PC-3 (cell line): ENCODE measurements at regions not wholly inside any gene's neighbourhood (a gene's known extent, or its start where the extent isn't known, plus 50 kb on each side); places are given as distances from the start of the nearest gene placed in this dataset.

Experiments used
- ATAC-seq: fragments of 200-7000 bp; cut with Tn5 transposase; 2 replicates; pipeline ENCODE4 v1.9.1; 2020; ENCODE audit warnings: mild to moderate bottlenecking, moderate library complexity
- BruUV-seq: library from RNA; stranded (reverse); fragments of 400-500 nt; replicated peaks from 2 replicates; lab custom pipeline; 2021; lab: Mats Ljungman, UMichigan
- CTCF ChIA-PET: fragments of 300-600 bp; sonication (Branson Sonifier 250); formaldehyde crosslinking; loops from one replicate; lab custom pipeline; 2022; ENCODE audit warnings: antibody characterized with exemption; lab: Charles Lee
- POLR2A ChIA-PET: fragments of 300-600 bp; sonication (Branson Sonifier 250); formaldehyde crosslinking; loops from one replicate; lab custom pipeline; 2022; ENCODE audit warnings: antibody characterized with exemption; ENCODE audit not compliant: unreplicated experiment; lab: Charles Lee
- DNase-seq: peaks from one replicate; pipeline ENCODE4 v3.0.0-alpha.2; 2015
- H2AFZ ChIP-seq: fragments of 300-600 bp; sonication (generic); 2 replicates; pipeline ENCODE4 v1.6.0; 2016; ENCODE audit warnings: antibody characterized with exemption, low read length
- H3F3A ChIP-seq: fragments of 300-600 bp; sonication (generic); one replicate; pipeline ENCODE4 v1.6.0; 2017; ENCODE audit warnings: antibody characterized with exemption, low read length, control low read depth, mild to moderate bottlenecking; ENCODE audit not compliant: unreplicated experiment
- H3K27ac ChIP-seq: fragments of 300-600 bp; sonication (generic); 2 replicates; pipeline ENCODE4 v1.5.1; 2016; ENCODE audit warnings: mild to moderate bottlenecking, low read length
- H3K27me3 ChIP-seq: fragments of 300-600 bp; sonication (generic); 2 replicates; pipeline ENCODE4 v1.6.1; 2016; ENCODE audit warnings: low read length, mixed read lengths
- H3K36me3 ChIP-seq: fragments of 300-600 bp; sonication (generic); 2 replicates; pipeline ENCODE4 v1.6.1; 2016; ENCODE audit warnings: low read depth, mixed run types, low read length, mixed read lengths
- H3K4me1 ChIP-seq: fragments of 300-600 bp; sonication (generic); 2 replicates; pipeline ENCODE4 v1.5.1; 2016; ENCODE audit warnings: low read length; ENCODE audit not compliant: insufficient read depth
- H3K4me2 ChIP-seq: fragments of 300-600 bp; sonication (generic); 2 replicates; pipeline ENCODE4 v1.6.0; 2016; ENCODE audit warnings: low read length
- H3K4me3 ChIP-seq: fragments of 300-600 bp; sonication (generic); 2 replicates; pipeline ENCODE4 v1.5.1; 2016; ENCODE audit warnings: mild to moderate bottlenecking, low read length, mixed read lengths
- H3K79me2 ChIP-seq: fragments of 300-600 bp; sonication (generic); 2 replicates; pipeline ENCODE4 v1.6.1; 2017; ENCODE audit warnings: low read length, mixed read lengths
- H3K9ac ChIP-seq: fragments of 300-600 bp; sonication (generic); 2 replicates; pipeline ENCODE4 v1.6.0; 2016; ENCODE audit warnings: mild to moderate bottlenecking, low read length
- H3K9me2 ChIP-seq: fragments of 300-600 bp; sonication (generic); replicated peaks from 2 replicates; pipeline ENCODE4 v1.6.1; 2016; ENCODE audit warnings: mixed run types, low read length, mixed read lengths
- H3K9me3 ChIP-seq: fragments of 300-600 bp; sonication (generic); 2 replicates; pipeline ENCODE4 v1.6.1; 2016; ENCODE audit warnings: low read length, mixed read lengths
- H4K20me1 ChIP-seq: fragments of 300-600 bp; sonication (generic); 2 replicates; pipeline ENCODE4 v1.6.1; 2016; ENCODE audit warnings: low read length, mixed read lengths
- EZH2 ChIP-seq: fragments of 300-600 bp; sonication (generic); IDR thresholded peaks from one replicate; pipeline ENCODE4 v1.6.1; 2017; ENCODE audit warnings: antibody characterized with exemption, mild to moderate bottlenecking, low read length; ENCODE audit not compliant: unreplicated experiment
- EZH2phosphoT487 ChIP-seq: fragments of 300-600 bp; sonication (generic); IDR thresholded peaks from 2 replicates; pipeline ENCODE4 v1.6.1; 2018; ENCODE audit warnings: mild to moderate bottlenecking, antibody characterized with exemption, low read length, borderline replicate concordance
- intact Hi-C: fragments of 100-400 bp; cut with micrococcal nuclease; formaldehyde crosslinking; loops from 2 replicates; pipeline ENCODE4 v1.9.0; 2023
- TF ChIP-seq, protein P1 (sequence below): fragments of 300-600 bp; sonication (generic); conservative IDR thresholded peaks from 2 replicates; pipeline ENCODE4 v1.5.1; 2017; ENCODE audit warnings: antibody characterized with exemption, low read depth, mild to moderate bottlenecking, low read length

DNA sequence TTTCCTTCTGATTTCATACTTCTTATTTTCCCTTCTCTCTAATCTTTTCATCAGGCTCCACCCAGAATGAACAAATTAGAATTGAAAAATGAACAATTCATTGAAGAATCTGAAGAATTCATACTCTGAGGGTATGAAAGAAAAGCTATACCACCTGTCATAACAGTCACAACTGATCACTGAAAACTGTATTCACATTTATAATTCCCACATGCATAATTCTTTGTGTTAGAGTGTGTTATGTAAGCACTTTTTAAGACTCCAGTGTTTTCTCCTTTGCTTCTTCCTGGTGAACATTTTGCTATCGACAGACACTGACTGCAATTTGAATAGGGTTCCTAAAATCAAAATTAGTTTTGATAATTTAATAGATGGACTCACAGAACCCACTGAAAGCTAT lies 271.2 kb downstream of the SLC16A7 start:
- Histone ChIP-seq H3F3A (no peaks in the 10 kb centered on the region), H3K36me3 (no peaks in the 10 kb centered on the region), H2AFZ (no peak overlapping the region), H3K4me3 (no peak overlapping the region), H3K9me3 (no peaks in the 10 kb centered on the region), H3K27ac (no peak overlapping the region), H3K4me2 (no peak overlapping the region), H3K79me2 (no peaks in the 10 kb centered on the region), H4K20me1 (no peaks in the 10 kb centered on the region), H3K27me3 (no peaks in the 10 kb centered on the region), H3K9ac (no peak overlapping the region), H3K9me2 (no peaks in the 10 kb centered on the region), H3K4me1 (no peaks in the 10 kb centered on the region)
- ChIA-PET POLR2A (no interaction called here), CTCF (no interaction called here)
- no peak for ATAC-seq
- TF ChIP-seq, protein P1, sequence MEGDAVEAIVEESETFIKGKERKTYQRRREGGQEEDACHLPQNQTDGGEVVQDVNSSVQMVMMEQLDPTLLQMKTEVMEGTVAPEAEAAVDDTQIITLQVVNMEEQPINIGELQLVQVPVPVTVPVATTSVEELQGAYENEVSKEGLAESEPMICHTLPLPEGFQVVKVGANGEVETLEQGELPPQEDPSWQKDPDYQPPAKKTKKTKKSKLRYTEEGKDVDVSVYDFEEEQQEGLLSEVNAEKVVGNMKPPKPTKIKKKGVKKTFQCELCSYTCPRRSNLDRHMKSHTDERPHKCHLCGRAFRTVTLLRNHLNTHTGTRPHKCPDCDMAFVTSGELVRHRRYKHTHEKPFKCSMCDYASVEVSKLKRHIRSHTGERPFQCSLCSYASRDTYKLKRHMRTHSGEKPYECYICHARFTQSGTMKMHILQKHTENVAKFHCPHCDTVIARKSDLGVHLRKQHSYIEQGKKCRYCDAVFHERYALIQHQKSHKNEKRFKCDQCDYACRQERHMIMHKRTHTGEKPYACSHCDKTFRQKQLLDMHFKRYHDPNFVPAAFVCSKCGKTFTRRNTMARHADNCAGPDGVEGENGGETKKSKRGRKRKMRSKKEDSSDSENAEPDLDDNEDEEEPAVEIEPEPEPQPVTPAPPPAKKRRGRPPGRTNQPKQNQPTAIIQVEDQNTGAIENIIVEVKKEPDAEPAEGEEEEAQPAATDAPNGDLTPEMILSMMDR, result no peak
- TF ChIP-seq EZH2 (no peak), EZH2phosphoT487 (no peak)
- DNase-seq, result no peak
- intact Hi-C loops, result no loop called here
- no TSS peak for BruUV-seq

DNA sequence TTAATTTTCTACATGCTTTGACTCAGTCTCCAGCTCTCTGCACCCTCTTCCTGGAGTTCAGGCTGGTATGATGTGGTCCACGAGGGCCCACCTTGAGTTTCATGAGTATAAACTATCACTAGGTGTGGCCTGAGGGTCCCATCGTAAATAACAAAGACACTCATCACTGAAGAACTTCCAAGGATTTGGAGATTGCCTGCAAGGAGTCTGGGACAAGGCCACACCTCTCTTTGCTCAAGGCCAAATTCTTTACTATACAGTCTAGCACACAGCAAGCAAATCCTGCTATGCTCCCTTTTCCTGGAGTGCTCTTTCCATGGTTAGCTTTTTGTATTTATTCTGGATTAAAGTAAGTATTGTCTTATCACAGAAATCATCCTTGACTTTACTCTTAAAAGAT lies 271.9 kb downstream of the SLC16A7 start:
- Histone ChIP-seq H3K9me2 (no peaks in the 10 kb centered on the region), H3K27ac (no peak overlapping the region), H2AFZ (no peak overlapping the region), H3K79me2 (no peaks in the 10 kb centered on the region), H3K27me3 (no peaks in the 10 kb centered on the region), H4K20me1 (no peaks in the 10 kb centered on the region), H3F3A (no peaks in the 10 kb centered on the region), H3K4me1 (no peaks in the 10 kb centered on the region), H3K4me3 (no peak overlapping the region), H3K9ac (no peak overlapping the region), H3K4me2 (no peak overlapping the region), H3K9me3 (no peaks in the 10 kb centered on the region), H3K36me3 (no peaks in the 10 kb centered on the region)
- ATAC-seq (no peak; the same call in 1 of the 2 replicates), DNase-seq (no peak)
- BruUV-seq, result no TSS peak
- CTCF ChIA-PET, result no interaction called here
- POLR2A ChIA-PET, result no interaction called here
- intact Hi-C loops, result no loop called here
- TF ChIP-seq EZH2phosphoT487, result no peak
- TF ChIP-seq, protein P1, result no peak
- no peak for TF ChIP-seq EZH2

DNA sequence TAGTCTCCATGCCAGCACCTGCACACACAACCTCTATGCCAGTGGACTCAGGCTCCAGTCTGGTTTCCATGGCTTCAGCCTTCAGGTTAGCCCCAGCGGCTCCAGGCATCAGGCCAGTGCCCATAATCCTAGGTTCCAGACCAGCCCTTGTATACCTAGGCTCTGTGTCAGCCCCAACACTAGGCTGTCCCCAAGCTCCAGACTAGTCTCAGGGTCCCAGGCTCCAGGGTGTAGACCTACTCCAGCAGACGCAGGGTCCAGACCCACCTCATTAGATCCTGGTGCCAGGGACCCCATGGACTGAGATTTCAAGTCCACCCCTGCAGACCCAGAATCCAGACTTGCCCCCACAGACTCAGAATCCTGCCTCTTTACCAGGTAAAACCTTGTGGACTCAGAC lies 275.9 kb downstream of the SLC16A7 start:
- no peaks in the 10 kb centered on the region for H3K9me3 ChIP-seq
- CTCF ChIA-PET, result no interaction called here
- H4K20me1 ChIP-seq, result no peaks in the 10 kb centered on the region
- no peaks in the 10 kb centered on the region for H3K79me2 ChIP-seq
- no peaks in the 10 kb centered on the region for H3K27me3 ChIP-seq
- H3K36me3 ChIP-seq, result no peaks in the 10 kb centered on the region
- no peaks in the 10 kb centered on the region for H3K9me2 ChIP-seq
- no peak for ATAC-seq
- H3K4me3 ChIP-seq, result no peak overlapping the region
- no peak overlapping the region for H2AFZ ChIP-seq
- no peaks in the 10 kb centered on the region for H3F3A ChIP-seq
- H3K27ac ChIP-seq, result no peak overlapping the region
- no peak overlapping the region for H3K9ac ChIP-seq
- no peaks in the 10 kb centered on the region for H3K4me1 ChIP-seq
- no peak for DNase-seq
- intact Hi-C loops, result no loop called here
- H3K4me2 ChIP-seq, result no peak overlapping the region
- POLR2A ChIA-PET, result no interaction called here
- TF ChIP-seq, protein P1, result no peak
- TF ChIP-seq EZH2phosphoT487, result no peak
- TF ChIP-seq EZH2, result no peak
- no TSS peak for BruUV-seq
